A172 (cell line): ENCODE measurements at regions not wholly inside any gene's neighbourhood (a gene's known extent, or its start where the extent isn't known, plus 50 kb on each side); places are given as distances from the start of the nearest gene placed in this dataset.

Source experiments
- DNase-seq: peaks from one replicate; pipeline ENCODE4 v3.0.0-alpha.2; 2015; ENCODE audit warnings: low spot score

DNA sequence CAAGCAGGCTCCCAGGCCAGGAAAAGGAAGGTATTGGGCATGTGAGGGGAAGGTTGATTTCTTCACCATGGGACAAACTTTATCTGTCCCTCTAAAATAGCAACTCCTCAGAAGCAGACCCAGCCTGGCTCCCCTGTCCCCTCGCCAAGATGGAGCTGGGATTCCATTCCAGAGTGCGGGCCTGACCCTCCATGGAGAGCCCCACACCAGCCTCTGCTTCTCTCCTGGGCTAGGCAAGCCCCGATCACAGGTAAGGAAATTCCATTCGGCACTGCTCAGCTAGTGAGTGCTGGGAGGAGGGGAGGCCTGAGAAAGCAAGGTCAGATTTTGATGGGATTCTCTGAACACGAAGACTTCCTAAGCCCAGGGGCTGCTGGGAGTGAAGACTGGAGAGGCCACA is 98.4 kb downstream of the EFNB1 start:
- no peak for DNase-seq

DNA sequence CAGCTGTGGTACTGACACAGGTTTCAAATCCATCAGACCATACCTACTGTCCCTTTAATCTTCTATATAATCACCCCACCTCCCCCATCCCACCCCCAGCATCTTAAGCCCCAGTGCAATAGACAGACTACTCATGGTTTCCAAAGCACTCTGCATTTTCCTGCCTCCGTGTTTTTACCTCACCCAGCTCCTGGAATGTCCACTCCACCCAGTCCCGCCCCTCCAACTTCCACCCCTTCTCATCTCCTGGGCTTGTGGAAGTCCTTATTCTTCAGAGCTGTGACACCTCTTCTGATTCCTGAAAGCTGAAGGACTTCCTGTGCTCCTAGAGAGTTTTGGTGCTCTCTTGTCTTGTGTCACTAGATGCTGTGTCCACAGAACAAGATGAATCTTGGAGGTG is 94.3 kb downstream of the EFNB1 start:
- DNase-seq: no peak

DNA sequence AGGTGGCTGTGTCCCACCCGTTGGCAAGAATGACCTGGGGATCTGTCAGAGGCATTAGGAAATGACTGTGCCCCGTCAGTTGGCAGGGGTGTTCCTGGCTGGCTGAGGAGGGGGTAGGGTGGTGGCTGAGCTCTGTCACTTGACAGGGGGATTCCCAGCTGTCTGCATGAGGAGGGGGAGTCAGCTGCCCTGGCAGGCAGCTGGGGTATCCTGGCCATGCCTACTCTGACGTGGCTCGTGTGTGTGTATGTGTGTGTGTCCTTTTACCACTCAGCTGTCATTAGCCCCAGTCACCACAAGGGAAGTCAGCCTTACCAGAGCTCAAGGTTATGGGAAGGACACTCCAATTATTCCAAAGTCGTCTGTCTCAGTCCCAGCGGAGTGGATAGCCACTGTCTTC is 93.2 kb downstream of the EFNB1 start:
- no peak for DNase-seq

DNA sequence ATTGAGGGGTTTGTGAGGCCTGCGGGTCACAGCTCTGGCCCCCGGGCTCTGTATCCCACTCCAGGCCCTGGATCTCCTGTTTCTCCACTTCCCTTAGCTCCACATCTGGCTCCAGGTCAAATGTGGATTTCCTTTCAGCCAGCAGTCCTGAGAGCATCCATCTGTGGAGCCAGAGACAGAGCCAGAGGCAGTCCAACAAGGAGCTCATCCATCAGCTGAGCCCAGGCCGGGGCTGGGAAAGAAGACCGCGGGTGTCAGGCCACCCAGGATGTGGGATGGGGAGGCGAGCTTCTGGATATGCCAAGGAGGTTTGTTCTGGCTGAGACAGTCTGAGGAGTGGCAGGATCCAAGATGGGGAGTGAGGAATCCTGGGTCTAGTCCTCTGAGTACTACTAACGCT is 91.7 kb downstream of the EFNB1 start:
- DNase-seq: no peak

DNA sequence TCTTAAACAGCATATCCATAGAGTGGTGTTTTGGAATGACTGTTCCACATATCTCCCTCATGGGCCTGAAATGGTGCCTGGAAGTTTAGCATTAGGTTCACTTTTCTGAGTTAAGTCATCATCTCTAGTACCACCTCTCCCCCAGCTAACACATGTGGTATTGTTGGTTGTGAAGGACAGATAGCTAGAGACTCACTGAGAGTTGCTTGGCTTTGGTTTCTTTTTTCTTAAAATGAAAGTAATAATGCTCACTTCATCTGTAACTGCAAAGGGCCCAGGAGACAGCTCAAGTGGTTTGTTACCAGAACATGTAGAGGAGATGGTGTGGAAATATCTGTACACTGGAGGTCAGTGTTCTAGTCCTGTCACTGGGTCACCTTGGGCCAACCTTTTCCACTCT is 90.9 kb downstream of the EFNB1 start:
- no peak for DNase-seq

DNA sequence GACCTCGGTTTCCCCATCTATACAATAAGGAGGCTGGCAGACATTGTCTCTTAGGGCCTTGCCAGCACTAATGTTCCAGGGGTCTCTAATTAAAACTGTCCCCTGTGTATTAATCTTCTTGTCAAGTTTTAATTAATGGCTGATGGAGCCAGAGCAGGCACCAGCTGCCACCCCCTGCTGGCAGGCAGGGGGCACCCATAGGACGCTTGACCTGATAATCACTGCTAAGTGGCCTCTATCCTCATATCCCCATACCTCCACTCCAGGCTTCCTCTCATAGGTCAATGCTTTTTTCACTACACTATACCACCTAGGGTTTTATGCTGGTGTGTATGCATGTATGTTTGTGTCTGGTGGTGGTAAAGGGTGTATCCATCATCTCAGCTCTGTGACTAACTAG is 89.4 kb downstream of the EFNB1 start:
- DNase-seq: no peak

DNA sequence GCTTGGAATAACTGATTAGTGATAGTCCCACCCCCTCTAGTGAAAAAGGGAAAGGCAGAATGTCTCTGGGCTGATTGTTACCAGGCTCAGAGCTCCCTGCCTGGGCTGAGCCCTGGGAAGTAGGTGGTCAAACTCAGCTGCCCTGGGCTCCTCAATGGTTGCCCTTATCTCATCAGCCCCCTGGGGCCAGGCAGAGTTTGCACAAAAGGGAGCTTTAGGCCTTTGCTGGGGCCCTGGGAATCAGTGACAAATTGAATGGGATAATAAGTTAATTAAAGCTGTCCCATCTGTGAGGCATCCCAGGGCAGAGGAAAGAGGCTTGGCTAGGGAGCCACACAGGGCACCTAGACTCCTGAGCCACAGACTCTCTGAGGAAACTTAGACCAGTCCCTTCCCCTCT is 89.0 kb downstream of the EFNB1 start:
- no peak for DNase-seq

DNA sequence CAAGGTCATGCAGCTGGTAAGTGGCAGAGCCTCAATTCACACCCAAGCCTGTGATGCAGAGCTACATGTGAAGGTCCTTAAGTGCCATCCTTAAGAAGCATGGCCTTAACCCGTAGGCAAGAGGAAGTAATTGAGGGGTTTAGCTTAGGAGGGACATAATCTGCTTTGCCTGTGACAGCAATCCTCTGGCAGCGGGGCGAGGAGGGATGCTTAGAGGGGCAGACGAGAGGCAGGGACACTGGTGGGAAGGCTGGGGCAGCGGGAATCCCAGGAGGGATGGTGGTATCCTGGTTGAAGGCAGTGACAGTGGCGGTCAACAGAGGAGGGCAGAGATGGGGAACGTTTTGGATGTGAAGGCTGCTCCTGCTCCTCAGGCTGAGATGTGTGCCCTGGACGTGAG is 88.1 kb downstream of the EFNB1 start:
- no peak for DNase-seq

DNA sequence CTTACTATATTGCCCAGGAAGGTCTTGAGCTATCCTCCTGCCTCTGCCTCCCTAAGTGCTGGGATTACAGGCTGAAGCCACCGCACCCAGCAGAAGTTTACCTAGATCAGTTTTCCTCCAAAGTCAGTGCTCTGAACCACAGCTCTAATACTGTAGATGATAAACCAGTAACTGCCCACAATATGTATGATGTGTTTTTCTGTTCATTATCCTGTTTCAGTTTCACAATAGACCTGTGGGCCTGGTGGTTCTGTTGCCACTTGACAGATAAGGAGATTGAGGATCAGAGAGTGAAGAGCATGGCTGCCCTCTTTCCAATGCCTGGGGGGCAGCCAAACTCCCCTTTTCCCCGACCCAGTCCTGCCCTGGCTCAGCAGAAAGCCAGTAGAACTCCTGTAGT is 87.0 kb downstream of the EFNB1 start:
- DNase-seq: no peak

DNA sequence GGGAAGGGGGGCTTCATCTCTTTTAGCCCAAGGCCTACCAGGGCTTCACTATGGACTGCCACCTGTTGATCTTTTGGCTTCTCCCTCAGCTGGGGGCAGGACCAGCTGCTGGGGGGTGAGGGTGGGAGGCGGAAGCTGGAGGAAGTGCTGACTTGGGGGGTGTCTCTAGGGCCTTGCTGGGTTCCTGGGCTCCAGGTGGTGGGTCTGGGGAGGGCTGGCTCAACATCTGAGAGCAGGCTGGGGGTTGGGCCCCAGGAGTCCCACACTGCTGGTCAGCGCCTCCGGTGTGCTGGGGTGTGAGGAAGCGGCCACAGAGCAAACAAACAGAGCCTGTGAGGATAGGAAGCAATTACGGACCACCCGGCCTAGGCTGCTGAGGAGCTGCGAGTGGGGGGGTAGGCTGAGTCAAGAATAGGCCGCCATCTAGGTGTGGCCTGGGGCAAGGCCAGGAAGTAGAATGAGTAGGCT is 85.7 kb downstream of the EFNB1 start:
- DNase-seq: no peak

DNA sequence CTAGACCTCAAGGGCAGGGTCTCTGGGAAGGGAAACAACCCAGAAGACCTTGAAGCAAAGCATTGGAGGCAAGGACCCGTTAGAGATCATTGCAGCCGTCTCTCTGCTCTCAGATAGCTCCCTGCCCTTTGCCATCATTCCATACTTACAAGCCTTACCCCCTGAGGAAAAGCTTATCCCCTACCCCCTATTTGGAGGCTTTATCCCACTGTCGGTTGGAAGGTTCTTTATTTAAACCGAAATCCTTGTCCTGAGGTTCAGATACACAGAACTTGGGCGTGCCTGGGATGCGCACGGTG is 84.4 kb downstream of the EFNB1 start:
- DNase-seq: no peak

DNA sequence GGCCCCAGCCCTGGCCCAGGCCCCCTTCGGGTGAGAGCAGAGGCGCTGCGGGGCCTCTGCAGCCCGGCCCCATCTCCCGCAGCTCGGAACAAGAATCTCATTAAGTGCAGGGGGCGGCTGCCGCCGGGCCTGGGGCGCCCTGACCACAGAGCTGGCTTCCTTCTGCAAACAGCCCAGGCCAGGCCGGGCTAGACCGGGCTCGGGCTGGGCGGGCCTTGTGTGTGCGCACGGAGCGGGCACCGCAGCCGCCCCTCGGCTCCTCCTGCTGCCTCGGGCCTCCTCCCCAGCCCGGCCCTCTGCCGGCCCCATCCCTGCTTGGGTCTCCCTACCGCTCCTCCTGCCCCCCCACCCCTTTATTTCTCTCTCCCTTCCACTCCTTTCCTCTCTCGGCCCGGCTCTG is 83.3 kb downstream of the EFNB1 start:
- no peak for DNase-seq

DNA sequence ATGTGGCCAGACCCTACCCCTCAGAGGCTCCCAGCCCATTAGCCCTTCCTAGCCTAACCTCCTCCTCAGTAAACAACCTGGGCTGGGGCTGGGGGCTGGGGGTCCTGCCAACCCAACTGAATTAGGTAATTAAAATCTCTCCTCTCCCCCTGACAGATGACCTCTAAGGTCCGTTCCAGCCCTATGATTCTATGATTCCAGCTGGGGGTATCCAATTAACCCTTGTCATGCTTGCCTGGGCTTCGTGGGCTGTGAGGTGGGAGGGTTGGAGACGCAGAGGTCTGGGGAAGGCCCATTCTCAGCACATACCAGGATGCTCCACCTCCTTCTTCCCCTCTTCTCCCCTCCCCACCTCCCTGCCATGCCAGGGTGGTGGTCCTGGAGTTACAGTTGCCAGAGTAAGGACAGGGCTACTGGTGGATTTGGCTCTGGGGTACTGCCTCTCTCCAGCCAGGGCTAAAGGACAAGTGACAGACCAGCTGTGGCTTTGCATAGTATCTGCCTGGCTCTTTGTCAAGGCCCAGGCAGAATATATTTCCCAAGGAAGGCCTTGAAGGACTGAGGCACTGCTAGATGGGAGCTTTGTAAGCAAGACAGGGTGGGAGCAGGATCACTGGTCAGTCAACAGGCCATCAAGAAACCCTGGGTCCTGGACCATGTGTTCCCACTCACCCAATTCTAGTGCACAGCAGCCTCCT is 82.1 kb downstream of the EFNB1 start:
- DNase-seq: no peak

DNA sequence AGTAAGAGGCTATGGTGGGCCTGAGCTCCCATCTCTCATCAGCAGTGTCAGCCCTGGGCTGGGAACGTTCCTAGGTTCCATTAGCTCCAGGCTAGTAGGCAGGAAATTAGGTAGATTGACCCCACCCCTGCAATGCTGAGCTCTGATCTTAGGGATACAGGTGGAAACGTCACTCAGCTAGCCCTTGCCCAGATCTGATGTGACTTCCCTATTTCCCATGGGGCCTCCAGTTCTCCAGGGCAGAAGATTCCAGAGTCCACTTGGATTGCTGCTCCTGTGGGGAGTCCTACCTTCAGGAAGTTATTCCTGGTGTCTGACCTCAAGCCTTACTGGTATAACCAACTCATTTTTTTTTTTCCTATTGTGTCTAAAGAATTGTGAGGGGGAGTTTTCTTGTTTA is 81.1 kb downstream of the EFNB1 start:
- no peak for DNase-seq

DNA sequence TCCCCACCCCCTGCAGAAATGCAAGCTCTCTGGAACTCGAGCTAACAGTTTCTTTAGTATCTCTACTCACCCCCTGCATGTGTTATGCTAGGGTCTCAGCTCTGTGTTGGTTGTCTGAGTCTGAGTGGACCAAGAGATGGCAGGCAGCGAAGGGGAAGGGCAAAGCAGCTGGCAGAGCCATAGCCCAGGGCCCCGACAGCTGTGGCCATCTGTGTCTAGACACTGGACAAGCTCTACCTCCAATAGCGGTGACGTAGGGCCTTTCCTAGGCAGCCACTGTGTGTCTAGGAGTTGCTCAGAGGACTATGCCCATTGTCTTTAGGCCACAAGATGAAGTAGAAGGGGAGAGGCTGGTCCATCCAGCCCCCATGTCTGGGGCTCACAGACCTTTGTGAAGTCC is 79.2 kb downstream of the EFNB1 start:
- DNase-seq: no peak

DNA sequence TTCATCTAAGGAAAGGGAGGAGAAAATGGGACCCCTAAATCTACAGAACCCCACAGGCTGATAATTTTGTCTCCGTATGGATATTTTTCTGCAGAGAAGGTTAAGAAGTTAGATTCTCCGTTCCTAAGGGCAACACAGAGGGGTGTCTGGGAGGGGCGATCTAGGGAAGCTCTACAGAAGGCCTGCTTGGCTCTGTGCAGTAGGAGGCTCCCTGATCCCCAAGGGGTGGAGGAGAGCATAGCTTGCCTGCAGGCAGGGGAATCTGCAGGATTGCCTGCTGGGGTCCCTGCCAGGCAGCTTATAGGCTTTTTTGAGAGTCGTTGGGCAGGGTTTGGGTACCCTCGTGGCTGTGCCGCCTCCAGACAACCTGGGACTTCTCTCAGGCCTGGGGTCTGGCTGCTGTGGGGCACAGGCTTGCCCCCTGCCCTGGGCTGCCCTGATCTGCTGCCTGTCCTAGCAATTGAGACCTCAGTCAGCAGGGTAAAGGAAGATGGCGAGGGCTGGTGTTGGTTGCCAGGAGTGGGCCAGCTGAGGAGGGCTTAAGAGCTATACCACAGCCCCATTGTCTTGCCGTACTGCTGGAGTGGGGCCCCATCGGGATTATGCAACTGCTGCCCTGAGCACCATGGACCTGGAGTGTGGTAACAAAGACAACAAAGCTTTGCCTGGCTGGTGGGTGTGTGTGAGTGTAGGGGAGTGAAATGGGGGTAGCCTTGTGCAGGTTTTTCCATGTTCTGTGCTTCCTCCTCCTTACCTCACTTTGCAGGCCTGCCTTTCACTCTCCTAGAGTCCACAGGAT is 74.1 kb downstream of the EFNB1 start:
- no peak for DNase-seq

DNA sequence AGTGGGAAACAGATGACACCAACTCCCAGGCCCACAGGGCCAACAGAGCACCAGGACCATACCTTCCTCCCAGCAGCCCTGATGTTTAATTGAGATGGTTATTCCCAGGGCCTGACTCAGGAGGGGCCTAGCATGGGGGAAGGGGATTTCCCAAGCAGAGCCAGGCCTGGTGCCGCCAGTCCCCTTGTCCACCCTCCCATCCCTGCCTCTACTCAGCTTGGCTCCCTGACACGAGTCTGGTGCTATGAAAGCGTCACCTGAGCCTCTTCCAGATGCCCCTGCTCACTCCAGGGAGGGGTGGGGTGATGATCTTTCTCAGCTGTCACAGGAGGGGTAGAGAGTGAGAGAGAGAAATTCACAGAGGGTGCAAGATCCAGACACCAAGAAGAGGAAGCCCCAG is 72.7 kb downstream of the EFNB1 start:
- DNase-seq: no peak

DNA sequence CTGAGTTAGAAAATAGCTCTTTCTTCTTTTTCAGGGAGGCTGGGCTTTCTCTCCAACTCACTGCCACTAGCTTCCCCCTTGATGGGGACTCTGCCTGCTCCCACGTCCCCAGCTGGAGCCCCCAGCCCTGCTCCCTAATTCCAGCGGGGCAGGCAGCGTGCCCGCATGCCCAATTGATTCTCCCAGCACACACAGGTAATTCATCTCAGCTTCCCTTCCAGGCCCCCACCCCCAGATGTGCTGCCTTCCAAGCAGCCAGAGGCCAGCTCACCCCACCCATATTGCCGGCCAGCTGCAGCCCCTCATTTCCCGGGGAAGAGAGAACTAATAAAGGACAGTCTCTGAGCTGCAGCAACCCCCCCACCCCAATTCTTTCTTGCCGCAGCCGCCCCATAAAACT is 69.8 kb downstream of the EFNB1 start:
- DNase-seq: no peak

DNA sequence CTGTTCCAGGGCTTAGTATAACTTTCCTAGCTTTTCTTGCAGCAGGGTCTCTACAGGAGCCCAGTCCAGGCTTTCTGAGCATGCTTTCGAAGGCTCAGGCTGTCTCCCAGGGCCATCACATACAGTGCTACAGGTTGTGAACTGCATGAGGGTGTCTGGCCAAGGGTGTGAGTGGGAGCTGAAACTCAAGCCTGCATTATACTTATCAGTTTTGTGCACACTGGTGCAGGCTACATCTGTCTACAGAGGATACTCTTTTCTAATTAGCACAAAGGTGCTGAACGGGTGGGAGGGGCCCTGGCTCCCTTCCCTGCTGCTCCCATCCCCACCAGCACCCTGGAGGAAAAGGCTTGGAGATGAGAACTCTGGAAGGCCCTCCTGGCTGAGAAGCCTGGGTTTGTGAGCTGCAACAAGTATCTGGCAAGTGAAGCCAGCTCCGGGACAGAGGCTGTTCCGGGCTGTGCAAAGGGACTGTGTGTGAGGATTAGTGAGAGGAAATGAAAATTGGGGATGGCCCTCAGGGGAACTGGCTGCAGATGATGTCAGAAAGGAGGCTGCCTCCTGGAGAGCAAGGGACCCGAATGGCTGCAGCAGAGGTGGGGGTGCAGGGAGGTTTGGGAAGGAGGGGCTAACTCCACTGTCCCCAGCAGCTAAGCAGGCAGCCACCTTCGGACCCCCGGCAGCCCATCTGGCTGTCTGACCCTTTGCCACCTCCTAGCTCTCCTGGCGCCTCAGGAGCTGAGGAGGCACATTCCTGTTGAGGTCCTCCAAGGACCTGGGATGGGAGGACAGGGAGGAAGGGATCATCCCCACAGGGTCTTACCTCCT is 68.5 kb downstream of the EFNB1 start:
- DNase-seq: no peak

DNA sequence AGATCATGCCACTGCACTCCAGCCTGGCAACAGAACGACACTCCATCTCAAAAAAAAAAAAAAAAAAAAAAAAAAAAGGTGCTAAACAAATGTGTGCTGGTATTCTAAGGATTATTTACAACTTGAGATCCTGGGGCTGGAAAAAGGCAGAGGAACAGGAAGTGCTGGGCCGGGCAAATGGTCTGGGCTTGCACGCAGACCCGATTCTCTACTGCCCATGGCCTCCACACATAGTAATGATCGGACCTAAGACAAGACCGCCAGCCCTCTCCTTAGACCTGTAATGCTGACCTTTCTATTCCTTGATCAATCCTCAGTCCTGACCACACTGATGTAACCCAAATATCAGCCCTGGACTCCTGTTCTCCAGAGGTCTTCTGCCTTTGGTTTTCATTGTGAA is 67.8 kb downstream of the EFNB1 start:
- DNase-seq: no peak

DNA sequence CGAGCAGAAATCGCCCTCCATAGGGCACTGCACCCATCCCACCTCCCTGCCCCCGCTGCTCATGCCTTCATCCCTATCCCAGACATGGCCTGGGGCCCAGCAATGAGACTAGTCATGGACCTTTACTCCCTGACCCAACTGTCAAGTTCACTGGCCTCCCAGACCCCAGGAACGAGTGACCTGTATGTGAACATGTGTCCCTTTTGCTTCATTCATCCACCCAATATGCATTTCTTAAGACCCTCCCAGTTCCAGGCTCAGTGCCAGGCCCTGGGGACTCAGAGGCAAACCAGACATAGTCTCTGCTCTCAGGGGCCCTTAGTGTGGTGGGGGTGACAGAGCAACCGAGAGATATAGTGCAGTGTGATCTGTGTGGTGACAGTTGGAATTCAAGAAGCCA is 67.0 kb downstream of the EFNB1 start:
- no peak for DNase-seq

DNA sequence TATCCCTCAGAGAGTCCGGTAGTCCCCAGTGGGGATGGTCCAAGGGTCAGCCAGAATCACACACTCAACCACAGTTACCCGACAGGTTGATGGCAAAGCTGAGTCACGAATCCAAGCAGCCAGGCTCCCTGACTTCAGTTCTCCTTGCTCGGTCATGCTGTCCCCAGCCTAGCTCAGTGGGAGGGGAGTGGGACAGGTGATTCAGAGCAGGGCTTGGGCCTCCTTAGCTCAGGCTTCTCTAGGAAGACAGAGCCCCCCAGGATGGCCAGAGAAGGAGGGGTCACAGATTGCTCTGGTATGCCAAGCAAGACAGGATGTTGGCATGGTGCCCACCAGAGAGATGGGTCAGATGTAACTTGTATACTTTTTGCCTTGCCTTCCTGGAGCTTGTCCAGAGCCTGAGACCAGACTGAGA is 66.5 kb downstream of the EFNB1 start:
- peak; percentile 4 for DNase-seq
